ENCODE measurements at regions not wholly inside any gene's neighbourhood (a gene's known extent, or its start where the extent isn't known, plus 50 kb on each side); places are given as distances from the start of the nearest gene placed in this dataset.

- no peak for DNase-seq
Observed at GRCh38 chr4:153974452-153974851, 185.6 kb upstream of the SFRP2 start.

GRCh38 chr4:153973942-153974341, 185.1 kb upstream of the SFRP2 start:
- DNase-seq, result no peak

- no peak for DNase-seq
Observed at GRCh38 chr4:153971899-153972298, 183.0 kb upstream of the SFRP2 start.

GRCh38 chr4:153970169-153970568, 181.3 kb upstream of the SFRP2 start:
- DNase-seq, result no peak

- DNase-seq, result no peak
Observed at GRCh38 chr4:153969542-153969941, 180.7 kb upstream of the SFRP2 start.

GRCh38 chr4:153966641-153967040, 177.8 kb upstream of the SFRP2 start:
- no peak for DNase-seq

- no peak for DNase-seq
Observed at GRCh38 chr4:153963216-153963615, 174.3 kb upstream of the SFRP2 start.

- DNase-seq, result no peak
Observed at GRCh38 chr4:153962311-153963039, 173.6 kb upstream of the SFRP2 start.

GRCh38 chr4:153955327-153955726, 166.4 kb upstream of the SFRP2 start:
- no peak for DNase-seq

GRCh38 chr4:153954654-153955053, 165.8 kb upstream of the SFRP2 start:
- no peak for DNase-seq

- DNase-seq, result no peak
Observed at GRCh38 chr4:153950100-153950979, 161.5 kb upstream of the SFRP2 start.

- no peak for DNase-seq
Observed at GRCh38 chr4:153948041-153948440, 159.2 kb upstream of the SFRP2 start.

GRCh38 chr4:153947124-153947523, 158.2 kb upstream of the SFRP2 start:
- DNase-seq, result no peak

GRCh38 chr4:153945704-153946103, 156.8 kb upstream of the SFRP2 start:
- DNase-seq, result no peak

GRCh38 chr4:153943738-153944415, 155.0 kb upstream of the SFRP2 start:
- no peak for DNase-seq

GRCh38 chr4:153940916-153941315, 152.0 kb upstream of the SFRP2 start:
- DNase-seq, result no peak

- no peak for DNase-seq
Observed at GRCh38 chr4:153939570-153939969, 150.7 kb upstream of the SFRP2 start.

- no peak for DNase-seq
Observed at GRCh38 chr4:153938994-153939393, 150.1 kb upstream of the SFRP2 start.

- no peak for DNase-seq
Observed at GRCh38 chr4:153937289-153937688, 148.4 kb upstream of the SFRP2 start.

- DNase-seq, result no peak
Observed at GRCh38 chr4:153936121-153936520, 147.2 kb upstream of the SFRP2 start.

GRCh38 chr4:153934688-153935017, 145.8 kb upstream of the SFRP2 start:
- DNase-seq, result no peak

- DNase-seq, result peak; percentile 5
Observed at GRCh38 chr4:153933915-153934687, 145.2 kb upstream of the SFRP2 start.

- no peak for DNase-seq
Observed at GRCh38 chr4:153931804-153932203, 142.9 kb upstream of the SFRP2 start.
